ENCODE measurements at regions not wholly inside any gene's neighbourhood (a gene's known extent, or its start where the extent isn't known, plus 50 kb on each side); places are given as distances from the start of the nearest gene placed in this dataset.

DNA sequence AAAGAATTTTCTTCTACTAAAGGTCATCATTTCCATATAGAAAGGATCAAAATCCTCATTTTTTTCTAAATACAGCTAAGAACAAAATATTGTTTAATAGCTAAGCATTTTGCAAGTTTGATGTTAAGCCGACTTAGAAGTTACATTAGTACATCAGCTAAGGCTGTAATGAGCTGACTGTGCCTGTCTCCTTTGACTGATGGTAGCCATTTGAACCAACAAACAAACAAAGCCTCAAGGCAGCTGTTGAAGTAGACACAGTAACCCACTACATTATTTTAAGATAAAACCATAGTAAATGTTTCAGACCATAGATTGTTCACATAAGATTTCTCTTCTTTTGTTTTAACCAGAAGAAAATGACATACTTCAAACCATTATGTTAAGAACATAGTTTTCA lies 210.9 kb upstream of the VSTM2A start:
- no peak for ATAC-seq

More for the DNA sequence above, 210.9 kb upstream of the VSTM2A start:
- H3K27me3 ChIP-seq (ENCODE audit: insufficient read depth, low read length), result no peaks in the 10 kb centered on the region
- H3K9ac ChIP-seq (ENCODE audit: low read length), result no peak overlapping the region
- DNase-seq (ENCODE audit: low read depth, low spot score), result no peak
- H2AFZ ChIP-seq (ENCODE audit: low read depth, low read length, poor library complexity, severe bottlenecking), result no peak overlapping the region
- ChIA-PET CTCF (no interaction called here), POLR2A (no interaction called here), RAD21 (ENCODE audit: low non-redundant PET in 1 of 2, low total read pairs in 2 of 2, uncharacterized antibody in 2 of 2, unreplicated experiment in 2 of 2) (no interaction called here)
- TF ChIP-seq EGR1 (IDR thresholded peaks at IDR 0.05; ENCODE audit: low read depth), result no peak
- no peak for TF ChIP-seq ELF1 (IDR thresholded peaks at IDR 0.05; ENCODE audit: borderline replicate concordance, low read depth)
- no peak for TF ChIP-seq SIN3A (IDR thresholded peaks at IDR 0.05; ENCODE audit: low read depth)
- TF ChIP-seq JUND (IDR thresholded peaks at IDR 0.05), result no peak
- TF ChIP-seq CEBPB (IDR thresholded peaks at IDR 0.05; ENCODE audit: low read depth), result no peak
- no peak for TF ChIP-seq CTCF (IDR thresholded peaks at IDR 0.05 in 2 of 3, conservative IDR thresholded peaks at IDR 0.05 in 1 of 3; ENCODE audit: borderline replicate concordance in 1 of 3, insufficient read depth in 1 of 3, low read depth in 2 of 3, low read length in 2 of 3)
- TF ChIP-seq ZFX (IDR thresholded peaks at IDR 0.05), result no peak
- TF ChIP-seq CBX3 (IDR thresholded peaks at IDR 0.05; ENCODE audit: low read depth), result no peak
- TF ChIP-seq FOSL1 (IDR thresholded peaks at IDR 0.05; ENCODE audit: low read depth), result no peak
- no peak for TF ChIP-seq EZH2 (IDR thresholded peaks at IDR 0.05)
- no peak for TF ChIP-seq POLR2AphosphoS5 (IDR thresholded peaks at IDR 0.05; ENCODE audit: low read depth, low read length)
- TF ChIP-seq ZBTB33 (IDR thresholded peaks at IDR 0.05; ENCODE audit: extremely low read depth, insufficient replicate concordance, low read length), result no peak
- TF ChIP-seq ZNF274 (IDR thresholded peaks at IDR 0.05; ENCODE audit: low read depth, low read length), result no peak
- H3K4me1 ChIP-seq (ENCODE audit: control insufficient read depth in 1 of 2, insufficient read depth in 2 of 2, low read length in 2 of 2), result no peaks in the 10 kb centered on the region
- H3K9me2 ChIP-seq (ENCODE audit: insufficient read depth), result no peaks in the 10 kb centered on the region
- peaks cover 0 to 3% of the 10 kb centered on the region in 2 experiments; a peak in 2 of 4 replicates for H3K9me3 ChIP-seq (ENCODE audit: control insufficient read depth in 1 of 2, insufficient read depth in 1 of 2, low read depth in 1 of 2, low read length in 2 of 2)
- H3K79me2 ChIP-seq (ENCODE audit: insufficient read depth, low read length), result no peaks in the 10 kb centered on the region
- intact Hi-C loops (cut with micrococcal nuclease), result no loop called here
- no peak overlapping the region for H3K27ac ChIP-seq (ENCODE audit: low read depth, low read length)
- H3K4me3 ChIP-seq (replicated peaks in 1 of 2; ENCODE audit: low read depth in 1 of 2, low read length in 2 of 2), result no peak overlapping the region
- no TSS peak for BruUV-seq (replicated peaks)
- H4K20me1 ChIP-seq (ENCODE audit: insufficient read depth), result no peaks in the 10 kb centered on the region
- no peaks in the 10 kb centered on the region for H3K36me3 ChIP-seq (ENCODE audit: control insufficient read depth in 1 of 2, insufficient read depth in 2 of 2, low read length in 2 of 2)
- no peak overlapping the region for H3K4me2 ChIP-seq (ENCODE audit: low read length)

All from HCT116 (cell line).